ENCODE measurements at regions not wholly inside any gene's neighbourhood (a gene's known extent, or its start where the extent isn't known, plus 50 kb on each side); places are given as distances from the start of the nearest gene placed in this dataset.
"Not testable (repeated sequence)": the region's sequence is repeated elsewhere in the genome, so short reads cannot be mapped to it uniquely, and the experiment has no call there.

DNA sequence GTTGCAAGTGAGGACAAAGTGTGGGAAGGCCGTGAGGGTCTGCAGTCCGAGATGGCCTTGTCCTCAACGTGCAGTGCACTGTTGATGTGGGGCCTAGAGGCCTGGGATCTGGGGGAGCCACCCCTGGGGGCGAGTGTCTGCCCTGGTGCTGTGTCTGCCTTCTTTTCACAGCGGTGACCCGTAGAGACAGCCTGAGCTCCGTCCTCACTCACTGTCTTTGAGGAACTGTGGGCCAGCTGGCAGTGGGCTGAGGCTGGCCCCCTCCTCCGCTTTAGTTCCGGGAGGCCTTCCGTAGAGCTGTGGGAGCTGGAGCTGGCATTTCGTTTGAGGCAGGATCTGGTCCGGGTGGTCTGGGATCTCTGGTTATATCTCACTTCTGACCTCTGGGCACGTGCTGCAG is 1370.6 kb downstream of the CDH12 start:
- not testable (repeated sequence) for DNase-seq

DNA sequence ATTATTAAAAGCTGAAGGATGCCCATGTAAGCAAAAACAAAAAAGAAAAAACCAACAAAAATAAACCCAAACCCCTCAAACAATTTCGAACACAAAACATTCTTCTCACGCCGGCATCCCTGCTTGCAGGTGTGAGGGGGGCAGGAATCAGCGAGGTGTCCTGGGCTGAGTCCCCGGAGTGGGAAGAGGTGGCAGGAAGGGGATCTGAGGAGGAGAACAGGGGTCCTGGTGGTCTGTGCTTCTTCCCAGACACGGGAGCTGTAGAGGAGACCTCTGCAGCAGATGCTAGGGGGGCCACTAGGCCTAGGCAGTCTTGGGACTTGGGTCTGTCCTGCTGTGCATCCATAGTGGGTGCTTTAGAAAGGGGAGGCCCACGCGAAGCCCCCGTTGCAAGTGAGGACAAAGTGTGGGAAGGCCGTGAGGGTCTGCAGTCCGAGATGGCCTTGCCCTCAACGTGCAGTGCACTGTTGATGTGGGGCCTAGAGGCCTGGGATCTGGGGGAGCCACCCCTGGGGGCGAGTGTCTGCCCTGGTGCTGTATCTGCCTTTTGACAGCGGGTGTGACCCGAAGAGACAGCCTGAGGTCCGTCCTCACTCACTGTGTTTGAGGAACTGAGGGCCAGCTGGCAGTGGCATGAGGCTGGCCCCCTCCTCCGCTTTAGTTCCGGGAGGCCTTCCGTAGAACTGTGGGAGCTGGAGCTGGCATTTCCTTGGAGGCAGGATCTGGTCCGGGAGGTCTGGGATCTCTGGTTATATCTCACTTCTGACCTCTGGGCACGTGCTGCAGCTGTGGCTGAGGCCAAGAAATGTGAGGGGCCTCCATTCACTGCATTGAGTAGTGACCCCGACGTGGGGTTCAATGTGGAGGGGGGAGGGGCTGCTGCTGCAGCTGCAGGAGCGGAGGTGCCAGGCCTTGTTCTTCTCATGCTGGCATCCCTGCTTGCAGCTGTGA is 1371.5 kb downstream of the CDH12 start:
- DNase-seq = not testable (repeated sequence)

DNA sequence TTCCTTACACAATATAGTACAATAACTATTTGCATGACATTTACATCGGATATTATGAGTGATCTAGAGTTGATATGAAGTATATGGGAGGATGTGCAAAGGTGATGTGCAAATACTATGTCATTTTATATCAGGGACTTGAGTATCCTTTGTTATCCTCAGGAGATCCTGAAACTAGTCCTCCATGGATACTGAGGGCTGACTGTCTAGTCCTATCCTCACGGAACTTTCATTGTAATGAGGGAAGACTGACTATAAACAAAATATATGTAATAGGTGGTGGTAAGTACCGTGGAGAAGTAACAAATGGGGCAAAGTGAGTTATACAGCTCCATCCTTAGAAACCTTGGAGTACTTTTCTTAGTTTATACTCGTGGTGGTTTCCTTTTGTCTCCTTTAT is 1373.1 kb downstream of the CDH12 start:
- not testable (repeated sequence) for DNase-seq

DNA sequence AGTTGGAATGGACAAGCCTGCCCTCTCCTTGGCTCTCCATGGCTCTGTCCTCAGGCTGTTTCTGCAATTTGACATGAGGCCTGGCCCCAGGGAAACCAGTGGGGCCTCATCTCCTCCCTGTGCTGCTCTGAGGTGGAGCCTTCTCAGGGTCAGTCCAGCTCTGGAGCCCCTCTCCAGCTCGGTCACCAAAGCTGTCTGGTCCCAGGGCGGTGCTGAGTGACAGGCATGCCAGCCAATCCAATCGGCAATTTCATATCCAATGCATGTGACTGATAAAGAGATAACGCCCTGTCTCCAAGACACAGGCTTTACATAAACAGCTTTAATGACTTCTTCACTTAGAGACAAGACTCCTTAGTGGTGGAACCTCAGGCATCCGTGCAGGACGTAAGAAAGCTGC is 1379.2 kb downstream of the CDH12 start:
- not testable (repeated sequence) for DNase-seq

DNA sequence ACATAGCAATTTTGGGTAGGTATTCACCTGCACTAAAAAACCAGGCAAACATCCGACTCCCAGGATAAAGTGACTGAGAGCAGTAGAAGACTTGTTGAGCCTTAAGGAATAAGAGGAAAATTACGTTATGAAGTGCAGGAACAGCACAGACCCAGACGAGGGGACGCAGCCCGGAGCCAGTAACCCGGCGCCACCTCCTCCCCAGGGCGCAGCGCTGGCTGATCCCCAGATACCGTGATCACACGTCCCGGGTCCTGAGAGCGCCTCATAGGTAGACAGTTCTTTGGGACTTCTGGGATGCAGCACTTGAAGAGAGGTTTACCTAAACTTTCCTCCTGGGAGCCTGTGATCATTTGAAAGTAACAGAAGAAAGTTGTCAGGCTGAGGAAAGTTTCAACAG is 1379.7 kb downstream of the CDH12 start:
- not testable (repeated sequence) for DNase-seq

DNA sequence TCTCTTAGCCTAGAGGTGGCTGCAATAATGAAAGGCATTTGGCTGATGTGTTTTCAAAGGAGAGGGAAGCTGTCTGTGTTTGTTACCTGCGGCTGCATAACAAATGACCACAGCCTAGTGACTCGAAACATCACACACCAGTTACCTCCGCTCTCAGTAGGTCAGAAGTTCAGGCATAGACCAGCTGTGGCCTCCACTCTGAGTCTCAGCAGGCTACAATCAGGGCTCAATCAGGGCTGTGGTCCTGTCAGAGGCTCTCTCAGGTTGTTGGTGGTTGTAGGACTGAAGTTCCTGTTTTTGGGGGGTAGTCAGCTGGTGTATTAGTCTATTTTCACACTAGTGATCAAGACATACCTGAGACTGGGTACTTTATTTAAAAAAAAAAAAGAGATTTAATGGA is 1381.5 kb downstream of the CDH12 start:
- DNase-seq = not testable (repeated sequence)

DNA sequence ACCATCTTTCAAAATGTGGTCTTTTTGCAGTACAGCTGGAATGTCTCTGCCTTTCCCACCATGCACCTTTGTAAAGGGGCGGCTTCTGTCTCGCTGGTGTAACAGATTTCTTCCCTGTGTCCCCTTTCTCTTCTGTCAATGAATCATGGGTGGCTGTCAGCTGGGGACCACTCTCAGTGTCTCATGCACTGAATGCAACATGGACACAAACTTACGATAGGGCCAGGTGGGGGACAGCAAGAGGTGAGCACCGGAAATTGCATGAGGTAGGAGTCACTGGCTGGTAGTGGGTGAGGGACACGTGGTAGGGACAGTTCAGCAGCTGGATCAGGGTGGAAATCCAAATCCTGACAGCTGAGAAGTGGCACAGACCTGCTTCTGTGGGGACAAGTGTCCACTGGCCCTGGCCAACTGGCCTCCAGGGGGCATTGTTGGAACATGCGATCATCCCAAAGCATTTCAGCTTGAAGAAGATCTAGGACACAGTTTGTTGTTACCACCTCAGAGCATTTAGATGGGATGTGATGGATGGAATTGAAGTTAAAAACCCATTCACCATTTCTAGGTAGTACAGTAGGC is 1383.5 kb downstream of the CDH12 start:
- not testable (repeated sequence) for DNase-seq

DNA sequence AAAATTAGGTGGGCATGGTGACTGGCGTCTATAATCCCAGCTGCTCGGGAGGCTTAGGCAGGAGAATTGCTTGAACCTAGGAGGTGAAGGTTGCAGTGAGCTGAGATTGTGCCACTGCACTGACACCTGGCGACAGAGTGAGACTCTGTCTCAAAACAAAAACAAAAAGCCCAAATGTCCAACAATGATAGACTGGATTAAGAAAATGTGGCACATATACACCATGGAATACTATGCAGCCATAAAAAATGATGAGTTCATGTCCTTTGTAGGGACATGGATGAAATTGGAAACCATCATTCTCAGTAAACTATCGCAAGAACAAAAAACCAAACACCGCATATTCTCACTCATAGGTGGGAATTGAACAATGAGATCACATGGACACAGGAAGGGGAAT is 1385.6 kb downstream of the CDH12 start:
- DNase-seq = not testable (repeated sequence)

DNA sequence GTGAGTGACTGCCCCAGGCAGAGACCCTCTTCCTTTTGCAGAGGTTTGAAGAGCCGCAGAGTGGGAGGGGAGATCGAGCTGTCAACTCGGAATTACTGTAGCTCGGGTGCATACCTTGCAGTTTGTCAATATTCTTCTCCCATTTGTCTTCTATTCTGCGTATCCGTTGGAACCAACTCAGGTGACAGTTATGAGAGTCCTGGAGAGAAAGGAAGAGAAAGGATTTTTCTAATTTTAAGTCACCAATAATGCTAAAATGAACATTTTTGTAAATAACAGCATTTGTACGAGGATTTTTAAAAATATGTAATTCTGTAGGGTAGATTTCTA is 1393.4 kb downstream of the CDH12 start:
- not testable (repeated sequence) for DNase-seq

DNA sequence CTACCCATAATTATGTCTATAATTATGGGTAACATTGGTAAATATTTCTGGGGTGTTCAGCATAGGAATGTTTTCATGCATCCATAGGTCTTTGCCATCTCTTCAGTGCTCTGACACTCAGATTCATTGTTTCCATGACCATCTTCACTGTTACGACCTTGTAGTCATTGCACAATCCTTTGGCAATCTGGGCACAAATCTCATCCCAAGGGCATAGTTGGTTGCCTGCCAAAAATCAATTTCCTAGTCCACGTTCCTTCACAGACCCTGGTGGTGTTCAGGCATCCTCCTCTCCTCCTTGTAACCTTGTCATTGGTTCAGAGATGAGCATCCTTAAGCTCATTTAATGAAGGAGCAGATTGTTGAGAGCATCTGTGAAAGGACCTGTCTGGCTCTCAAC is 1400.7 kb downstream of the CDH12 start:
- DNase-seq = no peak

DNA sequence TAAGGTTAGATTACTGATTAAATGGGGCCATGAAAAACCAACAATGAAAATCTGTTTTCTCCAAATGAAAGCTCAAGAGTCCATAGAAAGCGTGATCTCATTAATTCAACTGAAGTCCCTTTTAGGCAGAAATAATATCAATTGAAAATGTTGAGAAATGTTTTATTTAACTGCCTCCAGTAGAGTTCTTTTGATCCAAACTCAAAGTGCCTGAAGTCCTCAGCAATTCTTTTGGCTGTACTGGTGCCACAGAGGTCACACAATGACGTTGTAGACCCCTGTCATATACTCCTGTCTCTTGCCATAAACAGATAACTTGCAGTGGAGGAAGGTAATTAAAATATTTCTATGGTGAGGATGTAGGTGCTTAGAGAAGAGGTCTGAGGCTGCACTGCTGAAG is 1420.5 kb downstream of the CDH12 start:
- DNase-seq = no peak

DNA sequence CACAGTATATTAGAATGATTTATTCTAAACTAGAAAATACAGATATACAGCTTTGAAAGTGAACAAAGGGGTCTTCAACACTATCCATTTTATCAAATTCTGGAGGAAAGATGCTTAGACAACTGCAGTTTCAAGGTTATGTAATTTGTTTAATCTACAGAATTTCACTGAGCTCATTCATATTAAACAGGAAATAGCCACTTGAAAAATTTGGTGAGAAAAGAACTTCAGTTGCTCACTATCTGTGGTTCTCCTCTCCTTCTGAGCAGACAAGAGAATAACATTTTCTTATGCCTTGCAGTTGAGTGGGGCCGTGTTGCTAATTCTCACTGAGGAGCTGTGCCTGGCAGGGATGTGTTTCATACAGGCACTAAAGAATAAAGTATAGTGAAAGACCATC is 1428.2 kb downstream of the CDH12 start:
- no peak for DNase-seq

DNA sequence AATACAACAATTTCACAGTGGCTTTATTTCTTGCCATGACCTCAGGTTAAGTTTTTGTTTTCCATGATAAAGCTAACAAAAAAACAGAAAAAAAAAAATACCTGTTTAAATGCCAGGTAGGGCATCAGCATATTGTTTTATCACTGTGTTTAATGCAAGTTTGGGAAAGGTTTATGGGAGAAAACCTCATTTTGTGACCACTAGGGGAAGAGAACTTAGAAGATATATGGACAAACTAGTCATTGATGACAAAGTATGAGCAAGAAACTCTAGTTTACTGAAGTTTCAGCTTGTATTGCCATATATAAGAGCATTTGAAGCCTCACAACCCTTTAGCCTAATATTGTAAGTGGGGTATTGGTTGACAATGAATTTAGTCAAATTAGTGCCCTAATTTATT is 1431.4 kb upstream of the CDH18 start:
- no peak for DNase-seq

DNA sequence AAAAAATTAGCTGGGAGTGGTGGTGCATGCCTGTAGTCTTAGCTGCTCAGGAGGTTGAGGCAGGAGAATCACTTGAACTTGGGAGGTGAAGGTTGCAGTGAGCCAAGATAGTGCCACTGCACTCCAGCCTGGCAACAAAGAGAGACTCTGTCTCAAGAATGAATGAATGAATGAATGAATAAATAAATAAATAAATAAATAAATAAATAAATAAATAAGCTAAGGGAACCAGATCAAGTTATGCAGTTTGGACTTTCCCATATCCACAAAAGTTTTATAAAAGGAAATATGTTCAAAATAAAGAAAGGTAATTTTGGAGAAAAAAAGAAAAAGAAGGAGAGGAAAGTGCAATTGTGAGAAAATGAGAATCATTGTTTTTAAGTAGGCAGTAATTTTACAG is 1414.1 kb upstream of the CDH18 start:
- not testable (repeated sequence) for DNase-seq

DNA sequence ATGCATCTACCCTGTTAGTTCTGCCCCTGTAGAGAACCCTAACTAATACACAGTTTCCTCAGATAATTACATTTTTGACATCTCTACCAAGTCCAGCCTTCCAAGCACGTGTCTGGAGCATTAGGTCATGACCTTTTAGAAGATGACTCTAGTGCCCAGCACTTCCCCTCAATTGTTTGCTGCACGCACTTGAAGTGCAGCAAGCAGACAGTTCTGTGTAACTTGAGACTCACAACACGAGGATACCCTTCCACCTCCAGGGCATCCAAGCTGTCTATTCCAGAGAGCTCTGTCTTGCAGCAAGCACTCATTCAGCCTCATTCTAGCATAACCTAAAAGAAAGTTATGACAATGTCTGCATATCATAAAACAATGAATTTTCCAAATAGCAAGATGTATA is 1410.5 kb upstream of the CDH18 start:
- peak; percentile 5 for DNase-seq

DNA sequence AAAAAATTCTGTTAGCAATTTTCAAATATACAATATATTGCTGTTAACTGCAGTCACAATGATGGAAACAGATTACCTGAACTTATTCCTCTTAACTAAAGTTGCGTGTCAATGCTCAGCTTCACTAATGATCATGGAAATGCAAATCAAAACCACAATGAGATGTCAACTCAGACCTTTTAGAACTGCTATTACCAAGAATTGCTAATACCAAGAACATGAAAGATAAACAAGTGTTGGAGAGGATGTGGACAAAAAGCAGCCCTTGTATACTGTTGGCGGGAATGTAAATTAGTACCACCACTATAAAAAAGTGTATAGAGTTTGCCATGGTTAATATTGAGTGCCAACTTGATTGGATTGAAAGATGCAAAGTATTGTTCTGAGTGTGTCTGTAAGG is 1409.7 kb upstream of the CDH18 start:
- no peak for DNase-seq

DNA sequence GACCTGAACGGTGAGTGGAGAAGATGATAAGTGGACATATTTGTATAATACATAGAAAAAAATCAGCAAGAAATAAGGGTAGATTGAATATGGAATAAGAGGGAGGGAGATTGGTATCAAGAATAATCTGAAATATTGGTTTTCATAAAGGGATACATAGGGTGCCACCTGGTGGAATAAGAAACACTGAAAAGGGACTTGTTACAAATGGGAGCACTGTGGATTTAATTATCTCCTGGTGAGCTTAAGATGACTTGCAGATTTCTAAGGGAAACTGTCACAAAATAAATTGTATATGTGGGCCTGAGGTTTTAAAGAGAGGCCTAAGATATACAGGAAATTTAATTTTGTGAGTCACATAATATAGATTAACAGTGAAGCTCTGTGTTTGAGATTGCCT is 1403.5 kb upstream of the CDH18 start:
- peak; percentile 8 for DNase-seq

DNA sequence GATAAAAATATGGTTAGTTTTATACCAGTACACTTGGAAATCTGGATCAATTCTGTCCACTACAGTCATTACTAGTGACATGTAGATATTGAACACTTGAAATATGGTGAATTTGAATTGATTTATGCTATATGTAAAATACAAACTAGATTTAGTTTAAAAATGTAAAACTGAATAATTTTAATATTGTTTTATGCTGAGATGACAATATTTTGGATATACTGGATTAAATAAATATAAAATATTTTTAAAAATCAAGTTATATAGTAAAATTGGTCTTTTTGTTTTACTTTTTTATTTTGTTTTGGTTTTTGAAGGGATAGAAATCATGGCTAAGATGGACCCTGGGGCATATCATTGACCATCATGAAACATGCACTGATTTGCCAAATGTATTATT is 1372.8 kb upstream of the CDH18 start:
- DNase-seq = not testable (repeated sequence)

DNA sequence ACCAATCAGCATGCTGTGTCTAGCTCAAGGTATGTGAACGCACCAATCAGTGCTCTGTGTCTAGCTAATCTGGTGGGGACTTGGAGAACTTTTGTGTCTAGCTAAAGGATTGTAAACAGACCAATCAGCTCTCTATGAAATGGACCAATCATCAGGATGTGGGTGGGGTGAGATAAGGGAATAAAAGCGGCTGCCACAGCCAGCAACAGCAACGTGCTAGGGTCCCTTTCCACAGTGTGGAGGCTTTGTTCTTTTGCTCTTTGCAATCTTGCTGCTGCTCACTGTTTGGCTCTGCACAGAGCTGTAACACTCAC is 1353.9 kb upstream of the CDH18 start:
- not testable (repeated sequence) for DNase-seq

DNA sequence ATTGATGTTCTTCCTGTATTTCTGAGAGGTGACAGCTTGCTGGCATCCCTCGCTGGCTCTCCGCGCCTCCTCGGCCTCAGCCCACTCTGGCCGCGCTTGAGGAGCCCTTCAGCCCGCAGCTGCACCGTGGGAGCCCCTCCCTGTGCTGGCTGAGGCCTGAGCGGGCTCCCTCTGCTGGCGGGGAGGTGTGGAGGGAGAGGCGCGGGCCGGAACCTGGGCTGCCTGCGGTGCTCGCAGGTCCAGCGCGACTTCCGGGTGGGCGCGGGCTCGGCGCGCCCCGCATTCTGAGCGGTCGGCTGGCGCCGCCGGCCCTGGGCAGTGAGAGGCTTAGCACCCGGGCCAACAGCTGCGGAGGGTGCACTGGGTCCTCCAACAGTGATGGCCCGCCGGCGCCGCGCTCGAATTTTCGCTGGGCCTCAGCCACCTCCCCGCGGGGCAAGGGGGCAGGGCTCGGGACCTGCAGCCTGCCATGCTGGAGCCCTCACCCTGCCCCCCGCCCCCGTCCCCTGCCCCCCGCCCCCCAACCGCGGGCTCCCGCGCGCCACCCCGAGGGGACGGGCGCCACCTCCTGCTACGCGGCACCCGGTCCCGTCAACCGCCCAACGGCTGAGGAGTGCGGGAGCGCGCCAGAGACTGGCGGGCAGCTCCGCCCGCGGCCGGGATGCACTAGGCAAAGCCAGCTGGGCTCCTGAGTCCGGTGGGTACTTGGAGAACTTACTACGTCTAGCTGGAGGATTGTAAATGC is 1353.4 kb upstream of the CDH18 start:
- DNase-seq = not testable (repeated sequence)

DNA sequence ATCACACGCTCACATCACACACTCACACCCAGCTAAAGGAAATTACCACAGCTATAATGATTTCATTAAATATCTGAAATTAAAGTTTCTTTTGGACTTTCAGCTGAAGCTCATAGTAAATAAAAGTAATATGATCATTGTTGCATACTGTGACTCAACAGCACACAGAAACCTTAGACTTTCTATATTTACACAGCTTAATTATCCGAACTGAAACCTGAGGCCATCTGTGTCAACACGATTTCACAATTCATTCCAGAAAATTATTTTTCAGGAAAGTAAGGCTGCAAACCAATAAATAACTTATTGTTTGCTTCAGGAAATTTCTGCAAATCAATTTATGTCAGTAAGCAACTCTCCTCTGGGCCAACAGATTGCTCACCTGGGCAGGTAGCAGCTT is 1352.2 kb upstream of the CDH18 start:
- DNase-seq = peak; percentile 23

DNA sequence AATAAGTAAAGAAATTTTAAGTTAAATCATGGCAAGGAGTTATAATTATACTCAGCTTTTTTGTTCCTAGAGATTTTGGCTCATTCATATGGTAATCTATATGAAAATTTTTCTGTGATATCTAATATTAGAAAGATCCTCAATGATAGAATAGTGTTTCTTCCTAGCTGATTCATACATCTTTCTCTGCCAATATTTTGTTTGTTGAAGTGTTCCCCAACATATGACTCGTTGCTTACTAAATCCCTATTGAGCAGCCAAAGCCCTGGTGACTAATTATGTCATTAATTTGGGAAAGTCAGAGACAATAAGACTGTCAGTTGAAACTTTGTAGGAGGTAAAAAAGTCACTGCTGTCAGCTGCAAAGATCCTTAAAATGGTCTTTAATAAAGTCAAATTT is 1348.5 kb upstream of the CDH18 start:
- DNase-seq = not testable (repeated sequence)

DNA sequence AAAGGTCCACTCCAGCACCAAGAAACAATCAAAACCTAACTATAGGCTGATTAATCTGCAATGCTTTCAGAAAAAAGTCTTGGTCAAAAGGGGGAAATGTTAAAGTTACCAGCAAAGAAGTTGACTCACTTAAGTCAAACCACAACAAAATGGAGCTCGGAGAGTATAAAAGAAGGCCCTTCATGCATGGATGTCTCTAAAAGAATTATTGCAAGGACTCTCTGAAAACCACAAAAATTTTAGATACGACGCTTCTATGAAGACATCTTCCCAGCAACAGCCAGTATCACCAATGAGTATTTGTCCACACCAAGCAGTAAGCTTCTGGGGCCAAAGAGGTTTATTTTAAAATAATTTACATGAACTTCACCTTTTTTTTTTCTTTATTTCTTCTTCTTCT is 1327.4 kb upstream of the CDH18 start:
- not testable (repeated sequence) for DNase-seq

DNA sequence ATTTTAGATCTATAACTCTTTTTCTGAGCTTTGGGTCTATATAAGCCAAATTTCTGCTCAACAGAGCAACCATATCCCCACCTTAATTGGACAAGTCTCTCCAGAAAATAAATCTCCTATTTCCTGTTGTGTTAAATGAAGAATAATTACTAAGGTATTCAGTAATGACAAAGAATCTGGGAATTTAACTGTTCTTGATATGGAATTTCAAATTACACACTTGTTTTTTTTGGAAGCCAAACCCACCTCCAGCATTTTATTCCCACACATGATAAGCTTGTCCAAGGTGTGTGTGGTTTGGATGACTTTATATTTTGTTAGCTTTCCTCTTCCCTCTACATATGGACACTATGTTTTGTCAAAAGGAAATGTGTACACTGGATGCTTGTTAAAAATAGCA is 1313.2 kb upstream of the CDH18 start:
- not testable (repeated sequence) for DNase-seq
